GM13976 (cell line): ENCODE measurements at regions not wholly inside any gene's neighbourhood (a gene's known extent, or its start where the extent isn't known, plus 50 kb on each side); places are given as distances from the start of the nearest gene placed in this dataset.
A peak's percentile ranks its signal among the peaks of the same experiment; 100 is the strongest.

ENCODE experiments used
- DNase-seq: peaks from one replicate; pipeline ENCODE4 v3.0.0; 2012; ENCODE audit warnings: low spot score
- CTCF ChIP-seq: IDR thresholded peaks from 2 replicates; pipeline ENCODE4 v1.5.1; 2012; ENCODE audit warnings: borderline replicate concordance, mild to moderate bottlenecking; ENCODE audit not compliant: insufficient read depth; ENCODE audit errors: extremely low read depth, missing control alignments, control extremely low read depth
- in situ Hi-C: fragments of 300-500 bp; cut with MboI; formaldehyde crosslinking; loops from one replicate; pipeline ENCODE4 v1.12.0; 2022; ENCODE audit warnings: low sequenced_read_pairs, mixed read lengths, inconsistent platforms; ENCODE audit not compliant: unreplicated experiment

- DNase-seq, result no peak
- in situ Hi-C loops, result no loop called here
- no peak for TF ChIP-seq CTCF
These were observed 232.1 kb downstream of the BRD1 start for GRCh38 chr22:49595465-49596078.

GRCh38 chr22:49594078-49594477 is 233.6 kb downstream of the BRD1 start:
- TF ChIP-seq CTCF, result no peak
- in situ Hi-C loops, result no loop called here
- DNase-seq, result no peak

GRCh38 chr22:49593509-49593908 is 234.2 kb downstream of the BRD1 start:
- in situ Hi-C loops, result no loop called here
- TF ChIP-seq CTCF, result no peak
- no peak for DNase-seq

GRCh38 chr22:49592780-49593501 is 234.7 kb downstream of the BRD1 start:
- no peak for TF ChIP-seq CTCF
- in situ Hi-C loops, result no loop called here
- no peak for DNase-seq

GRCh38 chr22:49590851-49591445 is 236.7 kb downstream of the BRD1 start:
- TF ChIP-seq CTCF, result no peak
- in situ Hi-C loops, result no loop called here

GRCh38 chr22:49590381-49590780 is 237.3 kb downstream of the BRD1 start:
- no peak for TF ChIP-seq CTCF
- in situ Hi-C loops, result no loop called here
- no peak for DNase-seq

More at GRCh38 chr22:49590851-49591445, 236.7 kb downstream of the BRD1 start:
- peak; percentile 31 for DNase-seq

GRCh38 chr22:49589811-49590210 is 237.9 kb downstream of the BRD1 start:
- DNase-seq, result no peak
- in situ Hi-C loops, result no loop called here

More at GRCh38 chr22:49589811-49590210, 237.9 kb downstream of the BRD1 start:
- TF ChIP-seq CTCF, result no peak
